GM23338 (cell line): ENCODE measurements at regions not wholly inside any gene's neighbourhood (a gene's known extent, or its start where the extent isn't known, plus 50 kb on each side); places are given as distances from the start of the nearest gene placed in this dataset.

Source experiments
- ATAC-seq: fragments of 200-7000 bp; cut with Tn5 transposase; 3 replicates; pipeline ENCODE4 v1.9.1; 2020
- DNase-seq: peaks from one replicate; pipeline ENCODE4 v3.0.0-alpha.2; 2015; ENCODE audit warnings: low spot score
- H2AFZ ChIP-seq: fragments of 200-600 bp; sonication (generic); 2 replicates; pipeline ENCODE4 v1.8.0; 2016; ENCODE audit warnings: antibody characterized with exemption, mild to moderate bottlenecking, moderate library complexity
- H3F3A ChIP-seq: fragments of 200-600 bp; sonication (generic); replicated peaks from 2 replicates; pipeline ENCODE4 v1.8.0; 2017; ENCODE audit warnings: antibody characterized with exemption, mixed run types, low read depth
- H3K27ac ChIP-seq: fragments of 200-600 bp; sonication (generic); 2 replicates; pipeline ENCODE4 v1.6.1; 2016; ENCODE audit warnings: low read depth
- H3K27me3 ChIP-seq: fragments of 200-600 bp; sonication (generic); 2 replicates; pipeline ENCODE4 v1.8.0; 2016; ENCODE audit warnings: mild to moderate bottlenecking, mixed run types, moderate library complexity; ENCODE audit not compliant: insufficient read depth
- H3K36me3 ChIP-seq: fragments of 200-600 bp; sonication (generic); 2 replicates; pipeline ENCODE4 v1.8.0; 2016; ENCODE audit warnings: mild to moderate bottlenecking; ENCODE audit not compliant: insufficient read depth
- H3K4me1 ChIP-seq: fragments of 200-600 bp; sonication (generic); 2 replicates; pipeline ENCODE4 v1.8.0; 2016; ENCODE audit warnings: mild to moderate bottlenecking, moderate library complexity; ENCODE audit not compliant: insufficient read depth
- H3K4me2 ChIP-seq: fragments of 200-600 bp; sonication (generic); 2 replicates; pipeline ENCODE4 v1.7.1; 2017; ENCODE audit warnings: mixed run types
- H3K4me3 ChIP-seq: fragments of 200-600 bp; sonication (generic); 2 replicates; pipeline ENCODE4 v1.6.1; 2016; ENCODE audit warnings: mixed run types
- H3K79me2 ChIP-seq: fragments of 200-600 bp; sonication (generic); replicated peaks from 2 replicates; pipeline ENCODE4 v1.8.0; 2017; ENCODE audit warnings: mild to moderate bottlenecking; ENCODE audit not compliant: insufficient read depth
- H3K9me2 ChIP-seq: fragments of 200-600 bp; sonication (generic); 2 replicates; pipeline ENCODE4 v1.8.0; 2017; ENCODE audit not compliant: insufficient read depth
- H4K20me1 ChIP-seq: fragments of 200-600 bp; sonication (generic); replicated peaks from 2 replicates; pipeline ENCODE4 v1.8.0; 2017; ENCODE audit warnings: mild to moderate bottlenecking; ENCODE audit not compliant: insufficient read depth
- H3K27ac Mint-ChIP-seq: 2 replicates; pipeline ENCODE4 v1.8.0; 2020; ENCODE audit warnings: inconsistent platforms, mild to moderate bottlenecking, moderate library complexity, mixed read lengths
- H3K27me3 Mint-ChIP-seq: 3 replicates; pipeline ENCODE4 v1.8.0; 2022; ENCODE audit warnings: low read depth, mild to moderate bottlenecking, moderate library complexity, mixed read lengths, inconsistent platforms; ENCODE audit not compliant: insufficient read depth, poor library complexity
- H3K36me3 Mint-ChIP-seq: 3 replicates; pipeline ENCODE4 v1.8.0; 2021; ENCODE audit warnings: low read depth, mild to moderate bottlenecking, inconsistent platforms, moderate library complexity, mixed read lengths
- H3K4me1 Mint-ChIP-seq: 3 replicates; pipeline ENCODE4 v1.8.0; 2020; ENCODE audit warnings: mild to moderate bottlenecking, inconsistent platforms, mixed read lengths
- H3K4me3 Mint-ChIP-seq: 3 replicates; pipeline ENCODE4 v1.8.0; 2021; ENCODE audit warnings: moderate library complexity, mild to moderate bottlenecking, inconsistent platforms, mixed read lengths
- H3K9me3 Mint-ChIP-seq: 3 replicates; pipeline ENCODE4 v1.8.0; 2020; ENCODE audit warnings: moderate library complexity, mild to moderate bottlenecking, inconsistent platforms, mixed read lengths
- JUNB ChIP-seq: IDR thresholded peaks from one replicate; pipeline ENCODE4 v1.6.1; 2016; ENCODE audit warnings: antibody characterized with exemption; ENCODE audit not compliant: unreplicated experiment
- POLR2AphosphoS5 ChIP-seq: IDR thresholded peaks from 2 replicates; pipeline ENCODE4 v1.6.1; 2016; ENCODE audit warnings: antibody characterized with exemption, low read depth
- REST ChIP-seq: IDR thresholded peaks from one replicate; pipeline ENCODE4 v1.6.1; 2018; ENCODE audit warnings: antibody characterized with exemption; ENCODE audit not compliant: unreplicated experiment
- STAT1 ChIP-seq: IDR thresholded peaks from one replicate; pipeline ENCODE4 v1.6.1; 2016; ENCODE audit warnings: antibody characterized with exemption; ENCODE audit not compliant: unreplicated experiment
- ZNF114 ChIP-seq: fragments of 250-450 bp; sonication (Bioruptor Pico); IDR thresholded peaks from 2 replicates; pipeline ENCODE4 v1.5.0; 2020; ENCODE audit warnings: mild to moderate bottlenecking, moderate library complexity

- 0 out of 2 replicates have a peak, but pooled peaks cover 1% of the 10 kb centered on the region for H3K4me1 ChIP-seq
- H3K9me2 ChIP-seq, result peaks cover 11% of the 10 kb centered on the region
- TF ChIP-seq STAT1 (no peak), ZNF114 (CRISPR knock-in tag) (no peak), REST (no peak), POLR2AphosphoS5 (no peak)
- no peaks in the 10 kb centered on the region for H4K20me1 ChIP-seq
- Mint-ChIP-seq H3K4me1 (no peaks in the 10 kb centered on the region), H3K4me3 (no peak overlapping the region), H3K36me3 (no peaks in the 10 kb centered on the region), H3K27me3 (peaks cover 2% of the 10 kb centered on the region), H3K27ac (no peak overlapping the region), H3K9me3 (no peaks in the 10 kb centered on the region)
- no peaks in the 10 kb centered on the region for H3F3A ChIP-seq
- no peak for DNase-seq
- no peak overlapping the region for H3K4me2 ChIP-seq
- no peaks in the 10 kb centered on the region for H3K79me2 ChIP-seq
- no peaks in the 10 kb centered on the region for H3K36me3 ChIP-seq
- no peak for ATAC-seq
- no peak overlapping the region for H3K27ac ChIP-seq
- H2AFZ ChIP-seq, result no peak overlapping the region
- H3K27me3 ChIP-seq, result no peaks in the 10 kb centered on the region
- no peak overlapping the region for H3K4me3 ChIP-seq
Observed at GRCh38 chr13:76709851-76710250, 176.4 kb downstream of the KCTD12 start.

- DNase-seq, result no peak
- H3K79me2 ChIP-seq, result no peaks in the 10 kb centered on the region
- TF ChIP-seq POLR2AphosphoS5 (no peak), JUNB (no peak), REST (no peak)
- H3K4me3 ChIP-seq, result no peak overlapping the region
- Mint-ChIP-seq H3K9me3 (no peaks in the 10 kb centered on the region), H3K27me3 (no peaks in the 10 kb centered on the region), H3K36me3 (no peaks in the 10 kb centered on the region), H3K4me1 (no peaks in the 10 kb centered on the region), H3K4me3 (no peak overlapping the region), H3K27ac (no peak overlapping the region)
- H4K20me1 ChIP-seq, result no peaks in the 10 kb centered on the region
- no peak overlapping the region for H2AFZ ChIP-seq
- H3K27ac ChIP-seq, result no peak overlapping the region
- no peaks in the 10 kb centered on the region for H3F3A ChIP-seq
- H3K36me3 ChIP-seq, result no peaks in the 10 kb centered on the region
- peaks cover 11% of the 10 kb centered on the region for H3K9me2 ChIP-seq
- no peak overlapping the region for H3K4me2 ChIP-seq
- H3K27me3 ChIP-seq, result no peaks in the 10 kb centered on the region
- H3K4me1 ChIP-seq, result no peaks in the 10 kb centered on the region
- ATAC-seq, result no peak
Observed at GRCh38 chr13:76708138-76708688, 178.0 kb downstream of the KCTD12 start.
